H4 (cell line): ENCODE measurements at regions not wholly inside any gene's neighbourhood (a gene's known extent, or its start where the extent isn't known, plus 50 kb on each side); places are given as distances from the start of the nearest gene placed in this dataset.

Source experiments
- DNase-seq: peaks from one replicate; pipeline ENCODE4 v3.0.0-alpha.2; 2015; ENCODE audit warnings: low spot score

- no peak for DNase-seq
Observed at GRCh38 chr13:73622381-73622780, 511.8 kb downstream of the KLF12 start.

DNA sequence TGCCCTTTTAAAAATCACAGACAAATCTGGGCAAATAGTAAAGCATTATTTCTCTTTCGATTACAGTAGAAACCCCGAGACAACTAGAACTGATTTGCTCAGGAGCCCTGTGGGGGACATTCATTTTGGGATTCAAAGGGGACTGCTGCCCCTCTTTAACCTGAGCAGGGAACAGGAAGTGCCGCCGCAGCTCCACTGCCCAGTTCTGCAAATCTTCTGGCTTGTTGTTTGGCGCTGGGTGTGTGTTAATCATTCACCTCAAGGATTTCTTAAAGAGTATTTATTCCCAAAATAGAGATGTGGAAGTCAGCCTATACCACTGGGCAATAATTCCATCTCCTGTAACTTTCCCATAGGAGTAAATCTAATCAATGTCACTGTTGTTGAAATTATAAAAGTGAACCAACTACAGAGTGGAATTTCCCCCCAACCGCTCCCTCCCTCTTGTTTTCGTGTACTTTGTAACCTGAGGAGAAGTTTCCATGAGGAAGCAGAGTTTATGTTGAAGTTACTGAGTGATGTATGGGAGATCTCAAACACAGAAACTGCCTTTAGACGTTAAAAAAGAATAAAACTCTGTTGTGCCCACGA is 515.8 kb downstream of the KLF12 start:
- no peak for DNase-seq

GRCh38 chr13:73616861-73617260 is 517.3 kb downstream of the KLF12 start:
- no peak for DNase-seq

- DNase-seq: no peak
Observed at GRCh38 chr13:73610799-73611592, 523.2 kb downstream of the KLF12 start.

DNA sequence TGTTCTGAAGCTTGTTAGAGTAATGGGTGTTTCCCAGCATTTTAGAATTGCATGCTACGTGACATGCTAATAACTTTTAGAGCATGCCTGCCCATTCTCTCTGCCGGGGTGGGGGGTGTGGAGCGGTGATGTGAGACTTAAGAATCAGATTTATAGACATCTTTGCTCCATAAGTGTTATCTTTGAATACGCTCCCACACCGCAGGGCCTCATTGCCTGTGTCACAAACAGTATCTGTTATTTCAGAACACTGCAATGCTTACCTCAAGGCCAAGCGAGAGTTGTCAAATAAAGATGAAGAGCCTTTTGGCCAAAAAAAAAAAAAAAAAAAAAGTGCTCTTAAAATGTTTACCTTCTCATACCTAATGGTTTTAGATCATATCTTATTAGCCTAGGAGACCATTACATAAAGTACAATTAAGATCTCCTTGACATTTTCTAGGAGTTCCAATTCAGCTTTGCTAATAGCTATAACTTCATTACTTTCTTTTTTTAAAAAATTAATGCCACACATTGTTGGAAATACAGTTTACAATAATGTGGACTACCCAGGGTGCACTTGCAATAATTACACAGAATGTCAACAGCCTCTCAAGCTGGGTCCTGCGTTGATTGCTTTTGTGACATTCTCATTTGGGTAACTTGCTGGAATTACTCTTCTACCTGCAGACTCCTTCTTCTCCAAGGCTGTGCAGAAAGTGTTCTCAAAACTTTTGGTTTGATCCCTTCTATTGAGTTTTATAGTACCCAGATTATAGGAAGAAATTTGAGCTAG is 525.3 kb downstream of the KLF12 start:
- DNase-seq: no peak

DNA sequence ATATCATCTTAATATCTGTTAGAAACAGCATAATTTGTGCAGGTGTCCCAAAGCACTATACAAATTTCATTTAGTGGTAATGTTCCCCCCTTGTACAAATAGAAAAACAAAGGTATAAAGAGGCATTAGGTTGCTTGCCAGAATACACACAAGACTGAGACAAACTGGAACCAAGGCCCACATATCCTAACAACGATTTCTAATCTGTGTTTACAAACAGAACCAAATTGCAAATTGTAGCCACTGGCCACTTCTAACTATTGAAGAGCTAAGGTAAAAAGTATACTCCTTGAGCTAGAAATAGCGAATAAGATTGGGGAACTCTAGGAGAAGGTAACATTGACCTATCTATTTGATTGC is 526.1 kb downstream of the KLF12 start:
- no peak for DNase-seq

GRCh38 chr13:73607489-73608156 is 526.6 kb downstream of the KLF12 start:
- no peak for DNase-seq

DNA sequence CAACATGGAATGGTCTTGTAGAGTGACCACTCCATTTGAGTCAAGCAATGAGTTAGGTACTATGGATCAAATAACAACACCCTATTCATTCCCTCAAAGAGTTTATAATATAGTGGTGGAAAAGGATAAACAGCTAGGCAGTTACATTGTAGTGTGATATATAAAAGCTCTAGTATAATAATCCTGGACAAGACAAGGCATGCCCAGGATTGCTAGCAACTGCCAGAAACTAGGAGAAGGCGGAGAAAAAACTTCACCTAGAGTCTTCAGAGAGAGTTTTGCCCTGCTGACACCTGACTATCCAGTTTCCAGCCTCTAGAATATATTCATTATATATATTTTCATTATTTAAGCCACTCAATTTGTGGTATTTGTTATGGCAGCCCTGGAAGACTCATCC is 530.6 kb downstream of the KLF12 start:
- DNase-seq: no peak

GRCh38 chr13:73602295-73602694 is 531.9 kb downstream of the KLF12 start:
- peak; percentile 67 for DNase-seq

- DNase-seq: no peak
Observed at GRCh38 chr13:73601708-73602107, 532.5 kb downstream of the KLF12 start.

DNA sequence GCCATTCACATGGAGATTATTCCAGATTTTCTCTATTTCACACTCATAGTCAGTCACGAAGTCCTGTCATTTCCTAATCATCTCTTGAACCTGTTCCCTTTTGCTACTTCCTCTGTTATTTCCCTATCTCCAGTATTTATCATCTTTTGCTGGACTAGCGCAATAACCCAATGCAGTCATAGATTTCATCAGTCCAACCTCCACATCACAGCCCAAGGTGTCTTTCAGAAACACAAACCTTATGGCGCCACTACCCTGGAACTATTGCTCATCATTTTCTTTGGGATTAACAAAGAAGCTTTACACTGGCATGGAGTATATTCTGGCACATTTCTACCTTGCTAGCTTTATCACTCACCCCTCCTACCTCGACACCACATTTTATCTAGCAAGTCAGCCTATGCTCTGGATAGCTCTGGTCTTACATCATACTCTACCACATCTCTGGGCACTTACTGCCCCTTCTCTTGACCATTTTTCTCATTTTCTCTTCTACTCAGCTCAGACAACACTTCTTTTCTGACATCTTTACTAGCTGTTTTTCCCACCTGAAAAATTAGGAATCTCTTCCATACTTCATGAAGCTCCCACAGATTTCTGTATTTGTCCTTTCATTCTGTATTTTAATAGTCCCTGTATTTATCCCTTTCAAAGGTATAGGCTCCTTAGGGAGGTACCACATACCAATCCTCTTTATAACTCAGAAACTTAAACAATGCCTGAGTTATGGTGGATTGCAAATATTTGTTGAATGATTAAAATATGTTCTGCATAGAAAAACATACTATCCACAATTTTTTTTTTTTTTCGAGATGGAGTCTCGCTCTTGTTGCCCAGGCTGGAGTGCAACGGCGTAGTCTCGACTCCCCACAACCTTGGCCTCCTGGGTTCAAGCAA is 534.7 kb downstream of the KLF12 start:
- no peak for DNase-seq

- peak; percentile 4 for DNase-seq
Observed at GRCh38 chr13:73598020-73598712, 536.0 kb downstream of the KLF12 start.

DNA sequence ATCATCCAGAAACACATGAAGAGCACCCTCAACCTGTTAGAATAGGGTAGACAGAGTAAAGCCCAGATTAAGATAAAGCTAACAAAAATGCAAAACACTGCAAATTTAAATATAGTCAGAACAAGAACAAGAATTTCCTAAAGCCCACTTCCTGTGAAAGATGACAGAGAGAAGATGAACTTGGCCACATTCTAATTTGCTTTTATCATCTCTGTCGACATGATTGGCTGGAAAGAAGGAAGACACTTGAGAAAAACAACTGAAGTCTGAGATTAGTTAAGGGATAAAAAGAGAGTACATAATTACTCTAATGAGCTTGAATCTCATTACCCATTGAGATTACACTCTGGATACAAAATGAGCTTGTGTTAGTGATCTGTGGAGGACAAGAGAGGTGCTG is 537.6 kb downstream of the KLF5 start:
- no peak for DNase-seq

DNA sequence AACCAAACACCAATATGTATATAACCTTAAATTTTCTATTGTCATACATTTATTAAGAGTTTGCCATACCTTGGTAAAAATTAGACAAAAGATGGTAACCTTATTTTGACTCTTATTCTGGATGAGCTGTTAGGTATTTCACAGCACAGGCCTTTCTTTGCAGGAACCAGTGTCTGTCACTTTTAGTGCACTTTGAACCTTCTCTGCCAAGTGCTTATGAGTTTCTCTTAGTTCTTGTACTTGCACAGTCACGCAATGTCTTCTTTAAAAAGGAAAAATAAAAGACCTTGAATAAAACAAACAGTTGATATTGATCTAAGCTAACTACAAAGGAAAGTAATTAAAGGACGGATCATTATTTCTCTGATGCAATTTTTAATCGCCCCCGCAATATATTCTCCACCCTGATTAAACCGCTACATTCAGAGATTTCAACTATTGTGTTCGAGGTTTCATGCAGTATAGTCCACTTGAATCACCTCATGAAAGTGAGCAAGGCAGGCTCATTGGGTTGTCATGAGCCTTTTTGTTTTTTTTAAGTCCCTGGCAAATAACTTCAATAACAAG is 534.5 kb downstream of the KLF5 start:
- DNase-seq: no peak

GRCh38 chr13:73591861-73592260 is 533.1 kb downstream of the KLF5 start:
- DNase-seq: no peak

DNA sequence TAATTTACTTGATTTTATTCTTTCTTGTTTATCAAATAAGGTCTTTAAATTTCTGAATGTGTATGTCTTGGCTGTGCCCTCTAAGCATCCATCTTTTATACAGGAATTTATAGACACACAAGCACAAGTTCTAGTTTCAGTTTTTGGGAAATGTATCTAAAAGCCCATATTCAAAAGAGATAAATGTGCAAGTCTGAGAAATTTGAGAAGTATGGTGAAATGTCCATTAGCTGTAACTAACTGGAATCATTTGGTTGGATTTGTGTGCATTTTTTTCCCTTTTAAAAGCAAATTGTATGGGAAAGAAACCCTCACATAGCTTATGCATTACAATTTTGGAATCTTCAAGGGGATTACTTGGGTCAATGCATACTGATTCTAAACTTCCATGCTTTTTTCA is 532.0 kb downstream of the KLF5 start:
- DNase-seq: no peak

- no peak for DNase-seq
Observed at GRCh38 chr13:73585236-73585635, 526.4 kb downstream of the KLF5 start.

GRCh38 chr13:73583331-73583730 is 524.5 kb downstream of the KLF5 start:
- DNase-seq: no peak

DNA sequence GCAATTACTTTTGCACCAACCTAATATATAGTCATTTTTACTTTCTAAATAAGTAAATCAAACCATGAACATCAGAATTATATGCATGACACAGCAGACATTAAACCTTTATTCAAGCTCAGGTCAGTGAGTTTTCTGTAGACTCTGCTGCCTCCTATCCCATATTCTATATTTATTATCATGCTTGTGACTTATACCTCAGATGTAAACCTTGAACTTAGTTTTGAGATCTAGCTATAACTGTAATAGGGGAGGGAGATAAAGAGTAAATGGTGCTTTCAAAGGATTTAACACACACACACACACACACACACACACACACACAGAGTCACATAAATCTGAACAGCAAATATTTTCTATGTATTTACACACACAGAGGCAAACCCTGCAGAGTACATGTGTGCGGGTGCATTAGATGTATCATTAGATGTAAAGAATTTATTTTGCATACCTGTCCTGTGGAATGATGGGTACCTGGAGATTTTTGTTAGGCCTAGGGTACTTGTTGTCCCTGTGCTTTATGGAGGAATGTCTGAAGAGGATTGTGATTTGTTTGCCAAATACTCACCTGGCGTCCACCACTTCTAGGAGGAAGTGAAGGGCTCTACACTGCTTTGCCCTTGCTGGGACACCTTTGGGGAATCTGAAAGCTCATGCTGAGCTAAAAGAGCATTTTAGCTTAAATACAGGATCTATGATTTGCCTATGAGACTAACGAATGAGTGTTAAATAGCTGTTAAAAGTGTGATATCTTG is 521.9 kb downstream of the KLF5 start:
- DNase-seq: no peak
